ENCODE measurements at regions not wholly inside any gene's neighbourhood (a gene's known extent, or its start where the extent isn't known, plus 50 kb on each side); places are given as distances from the start of the nearest gene placed in this dataset.

DNA sequence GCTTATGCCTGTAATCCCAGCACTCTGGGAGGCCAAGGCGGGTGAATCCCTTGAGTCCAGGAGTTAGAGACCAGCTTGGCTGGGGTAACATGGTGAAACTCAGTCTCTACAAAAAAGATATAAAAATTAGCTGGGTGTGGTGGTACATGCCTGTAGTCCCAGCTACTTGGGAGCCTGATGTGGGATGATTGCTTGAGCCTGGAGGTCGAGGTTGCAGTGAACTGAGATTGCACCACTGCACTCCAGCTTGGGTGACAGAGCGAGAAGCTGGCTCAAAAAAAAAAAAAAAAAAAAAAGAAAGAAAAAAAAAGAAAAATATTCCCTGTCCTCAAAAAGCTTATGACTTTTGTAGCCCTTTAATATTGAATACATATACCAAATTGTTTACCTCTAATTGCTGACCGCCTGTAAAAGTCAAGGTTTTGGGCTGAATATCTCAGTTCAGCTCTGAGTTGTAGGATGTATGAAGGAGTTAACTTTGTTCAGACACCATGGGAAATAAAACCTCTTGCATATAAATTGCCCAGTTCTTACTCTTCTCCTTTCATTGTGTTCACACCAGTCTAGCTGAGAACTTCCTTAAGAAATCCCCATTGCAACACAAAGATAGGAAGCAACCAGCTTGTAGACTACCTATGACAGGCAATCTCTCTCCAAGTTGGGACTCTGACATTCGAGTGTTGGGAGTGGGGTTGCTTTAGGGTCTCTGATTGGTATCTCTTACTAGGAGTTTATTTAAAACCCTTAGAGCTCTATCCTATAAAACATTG is 97.6 kb upstream of the RASGRP1 start:
- no peaks in the 10 kb centered on the region for H3K9me3 ChIP-seq
- H3K36me3 ChIP-seq: no peaks in the 10 kb centered on the region
- TF ChIP-seq, protein P1, sequence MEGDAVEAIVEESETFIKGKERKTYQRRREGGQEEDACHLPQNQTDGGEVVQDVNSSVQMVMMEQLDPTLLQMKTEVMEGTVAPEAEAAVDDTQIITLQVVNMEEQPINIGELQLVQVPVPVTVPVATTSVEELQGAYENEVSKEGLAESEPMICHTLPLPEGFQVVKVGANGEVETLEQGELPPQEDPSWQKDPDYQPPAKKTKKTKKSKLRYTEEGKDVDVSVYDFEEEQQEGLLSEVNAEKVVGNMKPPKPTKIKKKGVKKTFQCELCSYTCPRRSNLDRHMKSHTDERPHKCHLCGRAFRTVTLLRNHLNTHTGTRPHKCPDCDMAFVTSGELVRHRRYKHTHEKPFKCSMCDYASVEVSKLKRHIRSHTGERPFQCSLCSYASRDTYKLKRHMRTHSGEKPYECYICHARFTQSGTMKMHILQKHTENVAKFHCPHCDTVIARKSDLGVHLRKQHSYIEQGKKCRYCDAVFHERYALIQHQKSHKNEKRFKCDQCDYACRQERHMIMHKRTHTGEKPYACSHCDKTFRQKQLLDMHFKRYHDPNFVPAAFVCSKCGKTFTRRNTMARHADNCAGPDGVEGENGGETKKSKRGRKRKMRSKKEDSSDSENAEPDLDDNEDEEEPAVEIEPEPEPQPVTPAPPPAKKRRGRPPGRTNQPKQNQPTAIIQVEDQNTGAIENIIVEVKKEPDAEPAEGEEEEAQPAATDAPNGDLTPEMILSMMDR (IDR thresholded peaks at IDR 0.05): no peak
- no peak for TF ChIP-seq POLR2A (IDR thresholded peaks at IDR 0.05)
- TF ChIP-seq POLR2AphosphoS5 (IDR thresholded peaks at IDR 0.05; ENCODE audit: insufficient read depth in 1 of 2, low read depth in 1 of 2): no peak
- no peaks in the 10 kb centered on the region for H3K4me1 ChIP-seq
- intact Hi-C loops (cut with DNase I): no loop called here
- DNase-seq (ENCODE audit: extremely low spot score in 2 of 2): no peak
- H3K27ac ChIP-seq: no peak overlapping the region
- no peak overlapping the region for H3K4me3 ChIP-seq
- H3K27me3 ChIP-seq: no peaks in the 10 kb centered on the region

DNA sequence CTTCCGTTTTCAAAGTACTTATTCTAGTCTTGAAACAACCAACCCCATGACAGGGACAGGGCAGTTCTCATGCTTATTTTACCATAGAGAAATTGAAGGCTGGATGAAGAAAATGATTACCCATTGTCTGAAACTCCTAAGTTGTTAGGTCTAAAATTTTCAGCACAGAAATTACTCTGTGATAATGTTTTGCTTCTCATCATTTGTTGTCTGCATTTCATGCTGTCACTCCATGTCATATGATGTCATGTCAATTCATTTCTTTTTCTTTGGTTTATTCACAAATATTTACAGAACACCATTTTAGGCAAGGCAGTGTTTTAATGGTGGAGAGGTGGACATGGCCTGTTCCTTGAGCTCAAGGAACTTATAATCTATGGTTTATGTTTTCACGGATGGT is 98.2 kb upstream of the RASGRP1 start:
- no peak for DNase-seq (ENCODE audit: extremely low spot score in 2 of 2)
- TF ChIP-seq POLR2AphosphoS5 (IDR thresholded peaks at IDR 0.05; ENCODE audit: insufficient read depth in 1 of 2, low read depth in 1 of 2) (no peak), POLR2A (IDR thresholded peaks at IDR 0.05) (no peak)
- TF ChIP-seq, protein P1 (IDR thresholded peaks at IDR 0.05): no peak
- intact Hi-C loops (cut with DNase I): no loop called here
- Histone ChIP-seq H3K4me3 (no peak overlapping the region), H3K36me3 (no peaks in the 10 kb centered on the region), H3K9me3 (no peaks in the 10 kb centered on the region), H3K4me1 (no peaks in the 10 kb centered on the region), H3K27ac (no peak overlapping the region), H3K27me3 (no peaks in the 10 kb centered on the region)

DNA sequence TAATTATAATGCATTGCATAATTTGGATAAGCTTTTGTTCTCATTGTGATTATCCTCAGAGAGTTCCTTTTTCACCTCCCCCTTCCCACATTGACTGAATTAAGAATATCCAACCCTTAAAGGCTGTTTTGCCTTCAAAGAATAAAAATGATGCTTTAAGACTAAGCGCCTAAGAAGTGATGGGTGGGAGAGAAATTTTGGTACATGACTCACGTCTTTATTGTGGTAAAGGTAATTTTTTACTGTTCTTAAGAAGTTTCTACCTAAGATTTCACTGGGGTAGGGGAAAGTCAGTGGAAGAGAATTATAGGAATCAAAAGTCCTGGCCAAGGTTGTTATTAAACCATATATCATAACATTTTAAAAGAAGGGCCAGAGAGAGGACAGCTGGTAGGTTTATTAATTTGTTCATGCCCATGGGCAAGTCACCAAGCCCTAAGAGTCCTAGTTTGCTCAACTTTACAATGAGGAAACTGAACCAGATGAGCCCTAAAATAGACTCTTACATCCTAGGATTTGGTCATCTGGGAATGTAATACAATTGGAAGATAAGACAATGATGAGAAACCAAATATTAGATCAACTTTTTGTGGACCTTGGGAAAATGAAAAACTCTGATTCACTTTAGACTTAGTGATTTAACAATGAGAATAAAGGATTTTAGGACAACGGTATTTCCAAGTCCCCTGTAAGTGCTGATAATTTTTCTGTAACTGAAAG is 101.1 kb upstream of the RASGRP1 start:
- intact Hi-C loops (cut with DNase I): loop anchor here (2.0 kb wide), 1 partner anchor 15 kb away; no protein-coding TSS in a partner anchor
- TF ChIP-seq POLR2AphosphoS5 (IDR thresholded peaks at IDR 0.05; ENCODE audit: insufficient read depth in 1 of 2, low read depth in 1 of 2) (no peak), POLR2A (IDR thresholded peaks at IDR 0.05) (no peak)
- TF ChIP-seq, protein P1 (IDR thresholded peaks at IDR 0.05): no peak
- no peak overlapping the region for H3K4me3 ChIP-seq
- H3K27ac ChIP-seq: no peak overlapping the region
- no peaks in the 10 kb centered on the region for H3K27me3 ChIP-seq
- DNase-seq (ENCODE audit: extremely low spot score in 2 of 2): no peak
- no peaks in the 10 kb centered on the region for H3K9me3 ChIP-seq
- H3K4me1 ChIP-seq: no peaks in the 10 kb centered on the region
- no peaks in the 10 kb centered on the region for H3K36me3 ChIP-seq

DNA sequence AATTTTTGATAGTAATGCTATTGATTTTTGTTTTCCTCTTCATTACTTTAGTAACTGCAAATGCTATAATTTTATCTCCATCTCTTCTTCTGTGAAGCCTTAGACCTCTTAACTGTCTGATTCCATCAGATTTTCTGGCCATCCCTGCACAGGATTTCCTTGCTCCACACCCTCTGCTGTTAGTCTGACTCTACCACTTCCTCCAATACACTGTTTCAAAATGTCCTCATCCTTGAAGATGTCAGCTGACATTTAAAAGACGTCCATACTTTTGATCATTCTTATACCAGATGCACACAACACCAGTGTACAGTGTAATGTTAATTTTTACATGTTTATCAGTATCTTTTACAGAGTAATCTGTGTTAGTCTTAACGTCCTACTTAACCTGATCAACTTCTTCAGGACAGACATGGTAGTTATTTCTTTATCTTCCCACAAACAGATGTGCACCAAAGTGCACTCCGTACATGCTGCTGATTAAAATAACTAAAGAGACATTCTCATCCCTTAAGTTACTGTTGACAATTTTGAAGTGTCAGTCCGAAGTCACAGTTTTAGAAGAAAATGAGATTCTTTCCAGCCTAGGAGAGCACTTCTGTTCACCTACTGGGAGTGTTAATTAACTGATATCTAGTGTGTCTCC is 102.4 kb upstream of the RASGRP1 start:
- Histone ChIP-seq H3K27ac (no peak overlapping the region), H3K4me1 (no peaks in the 10 kb centered on the region), H3K27me3 (no peaks in the 10 kb centered on the region), H3K4me3 (no peak overlapping the region), H3K36me3 (no peaks in the 10 kb centered on the region), H3K9me3 (no peaks in the 10 kb centered on the region)
- intact Hi-C loops (cut with DNase I): loop anchor here (2.0 kb wide), 1 partner anchor 14 kb away; no protein-coding TSS in a partner anchor
- TF ChIP-seq, protein P1 (IDR thresholded peaks at IDR 0.05): no peak
- TF ChIP-seq POLR2A (IDR thresholded peaks at IDR 0.05) (no peak), POLR2AphosphoS5 (IDR thresholded peaks at IDR 0.05; ENCODE audit: insufficient read depth in 1 of 2, low read depth in 1 of 2) (no peak)
- no peak for DNase-seq (ENCODE audit: extremely low spot score in 2 of 2)

Measured in vagina (tissue), 2 donors.